Cardiac muscle cell (in vitro differentiated cells and primary cell): ENCODE measurements at regions not wholly inside any gene's neighbourhood (a gene's known extent, or its start where the extent isn't known, plus 50 kb on each side); places are given as distances from the start of the nearest gene placed in this dataset.

ENCODE experiments used
- DNase-seq, 2 donors: peaks; one replicate each; pipeline versions ENCODE4 v3.0.0 to v3.0.0-alpha.2; 2010 to 2017; ENCODE audit warnings: low read depth in 1 of 2, low spot score in 1 of 2
- H3K27ac ChIP-seq: fragments of 200-600 bp; sonication (generic); 2 replicates; pipeline ENCODE4 v1.5.1; 2016
- H3K27me3 ChIP-seq: fragments of 200-600 bp; sonication (generic); 2 replicates; pipeline ENCODE4 v1.6.0; 2016; ENCODE audit warnings: control low read depth
- H3K36me3 ChIP-seq: fragments of 200-600 bp; sonication (generic); 2 replicates; pipeline ENCODE4 v1.5.1; 2016; ENCODE audit warnings: control low read depth
- H3K4me1 ChIP-seq: fragments of 200-600 bp; sonication (generic); 2 replicates; pipeline ENCODE4 v1.8.1; 2017; ENCODE audit warnings: low read depth, mild to moderate bottlenecking, mixed run types
- H3K4me3 ChIP-seq: fragments of 200-600 bp; sonication (generic); 2 replicates; pipeline ENCODE4 v1.5.1; 2016; ENCODE audit warnings: mild to moderate bottlenecking
- H3K9me3 ChIP-seq: fragments of 200-600 bp; sonication (generic); 2 replicates; pipeline ENCODE4 v1.5.1; 2017; ENCODE audit warnings: low read depth, mild to moderate bottlenecking, control low read depth
- TF ChIP-seq, protein P1 (sequence below): IDR thresholded peaks from 2 replicates; pipeline ENCODE4 v1.5.1; 2012; ENCODE audit warnings: low read depth, mild to moderate bottlenecking, low read length

DNA sequence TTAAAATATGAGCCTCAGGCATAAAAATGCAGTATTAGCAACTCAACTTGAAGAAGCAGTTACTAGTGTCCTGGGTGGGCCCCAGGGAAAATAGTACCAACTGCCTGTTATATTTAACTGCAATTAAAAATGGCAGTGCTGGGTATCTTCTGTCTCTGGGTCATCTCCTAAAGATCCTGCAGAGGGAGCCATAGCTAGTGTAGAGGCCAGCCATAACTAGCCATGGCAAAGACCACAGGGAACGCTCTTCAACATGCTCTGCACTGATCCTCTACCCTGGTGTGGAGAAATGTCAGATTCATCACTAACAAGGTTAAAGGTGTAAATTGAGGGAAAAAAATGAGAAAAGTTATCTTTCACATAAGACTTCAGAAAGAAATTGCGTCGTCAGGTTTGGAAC lies 181.3 kb downstream of the SNRPN start:
- peaks cover 23% of the 10 kb centered on the region for H3K4me1 ChIP-seq
- H3K36me3 ChIP-seq = no peaks in the 10 kb centered on the region
- H3K27ac ChIP-seq = no peak overlapping the region
- TF ChIP-seq, protein P1, sequence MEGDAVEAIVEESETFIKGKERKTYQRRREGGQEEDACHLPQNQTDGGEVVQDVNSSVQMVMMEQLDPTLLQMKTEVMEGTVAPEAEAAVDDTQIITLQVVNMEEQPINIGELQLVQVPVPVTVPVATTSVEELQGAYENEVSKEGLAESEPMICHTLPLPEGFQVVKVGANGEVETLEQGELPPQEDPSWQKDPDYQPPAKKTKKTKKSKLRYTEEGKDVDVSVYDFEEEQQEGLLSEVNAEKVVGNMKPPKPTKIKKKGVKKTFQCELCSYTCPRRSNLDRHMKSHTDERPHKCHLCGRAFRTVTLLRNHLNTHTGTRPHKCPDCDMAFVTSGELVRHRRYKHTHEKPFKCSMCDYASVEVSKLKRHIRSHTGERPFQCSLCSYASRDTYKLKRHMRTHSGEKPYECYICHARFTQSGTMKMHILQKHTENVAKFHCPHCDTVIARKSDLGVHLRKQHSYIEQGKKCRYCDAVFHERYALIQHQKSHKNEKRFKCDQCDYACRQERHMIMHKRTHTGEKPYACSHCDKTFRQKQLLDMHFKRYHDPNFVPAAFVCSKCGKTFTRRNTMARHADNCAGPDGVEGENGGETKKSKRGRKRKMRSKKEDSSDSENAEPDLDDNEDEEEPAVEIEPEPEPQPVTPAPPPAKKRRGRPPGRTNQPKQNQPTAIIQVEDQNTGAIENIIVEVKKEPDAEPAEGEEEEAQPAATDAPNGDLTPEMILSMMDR = peak; percentile 18
- no peaks in the 10 kb centered on the region for H3K9me3 ChIP-seq
- no peak overlapping the region for H3K4me3 ChIP-seq
- no peaks in the 10 kb centered on the region for H3K27me3 ChIP-seq
- DNase-seq = peak; percentile 11 to 45

DNA sequence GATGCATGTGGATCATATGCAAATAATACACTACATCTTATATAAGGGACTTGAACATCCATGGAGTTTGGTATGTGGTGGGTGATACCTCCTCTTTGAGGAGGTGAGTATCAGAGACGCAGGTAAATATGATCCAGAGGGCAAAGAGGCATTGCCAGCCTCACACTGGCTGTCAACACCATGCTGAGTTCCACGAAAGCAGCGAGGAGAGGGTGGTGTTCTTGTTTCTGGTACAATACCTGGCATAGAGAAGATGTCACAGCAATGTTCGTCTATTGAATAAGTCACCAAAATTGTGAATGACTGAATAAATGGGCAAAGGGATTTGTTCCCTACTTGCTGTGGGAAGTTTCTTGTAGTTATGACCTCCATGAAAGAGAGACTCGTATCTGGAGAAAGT lies 182.2 kb downstream of the SNRPN start:
- Histone ChIP-seq H3K27ac (no peak overlapping the region), H3K4me1 (peaks cover 29% of the 10 kb centered on the region), H3K9me3 (no peaks in the 10 kb centered on the region), H3K4me3 (no peak overlapping the region), H3K27me3 (no peaks in the 10 kb centered on the region), H3K36me3 (no peaks in the 10 kb centered on the region)
- no peak for DNase-seq
- TF ChIP-seq, protein P1 = no peak

DNA sequence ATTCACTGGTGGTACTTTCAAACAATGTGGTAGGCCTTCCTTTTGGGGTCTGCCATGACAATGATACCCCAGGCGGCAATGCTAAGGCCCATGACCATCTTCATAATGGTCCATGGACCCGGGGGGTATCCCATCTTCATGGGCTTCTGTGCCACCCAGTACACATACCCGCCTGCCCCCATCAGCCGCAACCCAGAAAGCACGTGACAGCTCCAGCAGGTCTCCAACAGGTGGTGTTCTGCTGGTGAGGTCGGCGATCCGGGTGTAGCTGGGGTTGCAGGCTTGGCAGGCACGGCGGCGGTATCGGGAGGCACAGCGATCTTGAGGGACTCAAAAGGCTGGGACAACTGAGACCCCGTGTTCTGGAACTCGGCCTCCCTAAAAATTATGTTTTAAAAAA lies 214.5 kb downstream of the SNRPN start:
- no peak overlapping the region for H3K4me3 ChIP-seq
- H3K4me1 ChIP-seq = no peaks in the 10 kb centered on the region
- no peaks in the 10 kb centered on the region for H3K27me3 ChIP-seq
- no peaks in the 10 kb centered on the region for H3K9me3 ChIP-seq
- TF ChIP-seq, protein P1 = no peak
- H3K36me3 ChIP-seq = no peaks in the 10 kb centered on the region
- no peak overlapping the region for H3K27ac ChIP-seq
- DNase-seq = no peak

DNA sequence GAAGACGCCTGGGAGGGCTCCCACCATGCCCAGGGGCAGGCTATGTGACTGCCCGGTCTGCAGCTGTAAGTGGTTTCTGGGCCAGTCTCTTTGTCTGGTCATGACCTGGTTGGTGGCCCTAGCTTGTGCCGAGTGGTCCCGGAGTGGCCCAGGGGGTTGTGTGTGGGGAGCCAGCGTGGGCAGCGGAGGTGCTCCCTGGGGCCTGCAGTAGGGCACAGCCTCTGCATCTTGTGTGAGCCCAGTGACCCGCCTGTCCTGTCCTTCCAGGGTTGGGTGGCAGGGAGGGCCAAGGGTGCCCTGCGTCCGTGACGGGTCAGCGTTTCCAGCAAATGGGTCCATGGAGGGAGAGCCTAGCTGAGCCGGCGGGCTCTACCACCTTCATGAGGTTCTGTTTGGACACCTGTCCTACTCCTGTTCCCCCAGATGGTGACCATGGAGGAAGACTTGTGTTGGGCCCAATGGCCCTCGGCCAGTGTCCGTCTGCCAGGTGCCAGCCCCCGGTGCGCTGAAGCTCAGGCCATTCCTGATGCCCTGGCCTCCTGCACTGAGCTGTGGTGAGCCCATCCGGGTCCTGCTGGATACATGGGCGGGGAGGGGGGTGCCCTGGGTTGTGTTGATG lies 215.4 kb downstream of the SNRPN start:
- no peak overlapping the region for H3K27ac ChIP-seq
- TF ChIP-seq, protein P1 = no peak

DNA sequence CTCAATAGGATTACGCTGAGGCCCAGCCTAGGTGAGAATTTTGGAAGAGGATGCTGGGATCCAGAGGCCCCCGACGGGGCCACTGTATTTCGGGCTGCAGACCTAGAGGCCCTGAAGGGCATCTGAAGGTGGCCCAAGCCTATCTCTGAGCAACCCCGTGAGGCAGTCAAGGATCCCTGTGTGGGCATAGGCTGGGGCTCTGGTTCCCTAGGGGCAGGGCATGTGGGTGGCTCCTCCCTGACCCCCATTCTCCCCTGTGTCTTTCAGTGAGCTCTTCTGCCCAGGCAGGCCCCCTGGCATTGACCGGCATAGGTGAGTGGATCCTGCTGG lies 216.0 kb downstream of the SNRPN start:
- DNase-seq = no peak
- TF ChIP-seq, protein P1 = no peak
- no peak overlapping the region for H3K4me3 ChIP-seq
- no peaks in the 10 kb centered on the region for H3K27me3 ChIP-seq
- H3K27ac ChIP-seq = no peak overlapping the region
- H3K4me1 ChIP-seq = no peaks in the 10 kb centered on the region
- no peaks in the 10 kb centered on the region for H3K9me3 ChIP-seq
- H3K36me3 ChIP-seq = no peaks in the 10 kb centered on the region

More for the DNA sequence above, 215.4 kb downstream of the SNRPN start:
- no peaks in the 10 kb centered on the region for H3K27me3 ChIP-seq
- no peak for DNase-seq
- H3K4me3 ChIP-seq = no peak overlapping the region
- H3K36me3 ChIP-seq = no peaks in the 10 kb centered on the region
- no peaks in the 10 kb centered on the region for H3K9me3 ChIP-seq
- no peaks in the 10 kb centered on the region for H3K4me1 ChIP-seq
